ENCODE measurements at regions not wholly inside any gene's neighbourhood (a gene's known extent, or its start where the extent isn't known, plus 50 kb on each side); places are given as distances from the start of the nearest gene placed in this dataset.

DNA sequence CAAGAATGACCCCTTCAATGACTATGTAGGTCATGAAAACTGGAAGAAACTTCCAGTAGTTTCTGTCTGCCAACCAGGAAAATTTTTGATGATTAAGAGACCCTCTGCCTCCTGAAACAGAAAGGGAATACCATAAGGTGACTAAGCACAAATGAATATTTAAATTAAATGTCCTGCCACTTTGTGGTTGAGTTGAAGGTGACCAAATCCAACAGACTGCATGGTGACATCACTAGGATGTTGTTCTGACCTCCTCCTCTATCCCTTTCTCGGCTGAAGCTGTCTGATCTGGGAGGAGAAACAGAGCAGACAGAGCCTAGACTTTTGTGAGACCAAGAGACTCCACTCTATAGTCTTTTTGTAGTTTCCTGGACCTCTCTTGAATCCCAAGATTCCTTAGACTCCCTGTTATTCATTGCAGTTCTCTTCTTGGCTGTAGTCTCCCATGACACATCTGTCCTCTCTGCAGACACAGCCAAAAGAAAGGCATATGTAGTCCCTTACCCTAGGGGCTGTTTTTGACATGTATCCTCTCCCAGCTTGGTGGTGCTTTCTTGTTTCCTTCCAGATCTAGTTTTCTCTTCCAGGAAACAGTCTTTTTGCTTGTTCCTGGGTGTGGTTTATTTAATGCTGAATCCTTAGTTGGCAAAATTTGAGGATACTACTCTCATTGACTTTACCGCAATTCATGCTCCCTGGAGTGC lies 55.2 kb upstream of the UBE3A start:
- no peaks in the 10 kb centered on the region for H3K9me3 ChIP-seq (ENCODE audit: control insufficient read depth, low read depth, low read length)
- FAIRE-seq = no peak
- H3K4me3 ChIP-seq (ENCODE audit: control insufficient read depth in 2 of 3, extremely low read depth in 1 of 3, insufficient read depth in 2 of 3, low read depth in 1 of 3, low read length in 3 of 3) = no peak overlapping the region
- TF ChIP-seq EZH2 (IDR thresholded peaks at IDR 0.05; ENCODE audit: low read length) = no peak
- TF ChIP-seq, protein P1, sequence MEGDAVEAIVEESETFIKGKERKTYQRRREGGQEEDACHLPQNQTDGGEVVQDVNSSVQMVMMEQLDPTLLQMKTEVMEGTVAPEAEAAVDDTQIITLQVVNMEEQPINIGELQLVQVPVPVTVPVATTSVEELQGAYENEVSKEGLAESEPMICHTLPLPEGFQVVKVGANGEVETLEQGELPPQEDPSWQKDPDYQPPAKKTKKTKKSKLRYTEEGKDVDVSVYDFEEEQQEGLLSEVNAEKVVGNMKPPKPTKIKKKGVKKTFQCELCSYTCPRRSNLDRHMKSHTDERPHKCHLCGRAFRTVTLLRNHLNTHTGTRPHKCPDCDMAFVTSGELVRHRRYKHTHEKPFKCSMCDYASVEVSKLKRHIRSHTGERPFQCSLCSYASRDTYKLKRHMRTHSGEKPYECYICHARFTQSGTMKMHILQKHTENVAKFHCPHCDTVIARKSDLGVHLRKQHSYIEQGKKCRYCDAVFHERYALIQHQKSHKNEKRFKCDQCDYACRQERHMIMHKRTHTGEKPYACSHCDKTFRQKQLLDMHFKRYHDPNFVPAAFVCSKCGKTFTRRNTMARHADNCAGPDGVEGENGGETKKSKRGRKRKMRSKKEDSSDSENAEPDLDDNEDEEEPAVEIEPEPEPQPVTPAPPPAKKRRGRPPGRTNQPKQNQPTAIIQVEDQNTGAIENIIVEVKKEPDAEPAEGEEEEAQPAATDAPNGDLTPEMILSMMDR (optimal IDR thresholded peaks at IDR 0.05 in 1 of 3, IDR thresholded peaks at IDR 0.05 in 1 of 3, conservative IDR thresholded peaks at IDR 0.05 in 1 of 3; ENCODE audit: extremely low read depth in 1 of 3, insufficient read depth in 2 of 3, low read length in 3 of 3) = no peak
- no peaks in the 10 kb centered on the region for H3K4me1 ChIP-seq (ENCODE audit: control insufficient read depth, extremely low read depth, insufficient read depth, low read length)
- H3K9me1 ChIP-seq (ENCODE audit: control insufficient read depth, extremely low read depth, insufficient read depth, low read length) = no peaks in the 10 kb centered on the region
- dilution Hi-C loops (cut with MboI; ENCODE audit: extremely low pct_ligation_motif_present, low sequenced_read_pairs) = no loop called here
- H2AFZ ChIP-seq (ENCODE audit: control insufficient read depth, low read length) = no peak overlapping the region
- no peak overlapping the region for H3K9ac ChIP-seq (ENCODE audit: control insufficient read depth, extremely low read depth, insufficient read depth, low read length)
- H3K27me3 ChIP-seq (ENCODE audit: control insufficient read depth, extremely low read depth, insufficient read depth, low read length) = no peaks in the 10 kb centered on the region
- DNase-seq (ENCODE audit: low read depth, low spot score) = no peak
- H3K36me3 ChIP-seq (ENCODE audit: control insufficient read depth in 2 of 2, extremely low read depth in 1 of 2, insufficient read depth in 2 of 2, low read length in 2 of 2) = no peaks in the 10 kb centered on the region
- H4K20me1 ChIP-seq (ENCODE audit: control insufficient read depth, extremely low read depth, insufficient read depth, low read length) = no peaks in the 10 kb centered on the region
- no peaks in the 10 kb centered on the region for H3K79me2 ChIP-seq (ENCODE audit: control insufficient read depth, insufficient read depth, low read length)
- no peak overlapping the region for H3K4me2 ChIP-seq (ENCODE audit: control insufficient read depth, extremely low read depth, insufficient read depth, low read depth, low read length)
- no peak overlapping the region for H3K27ac ChIP-seq (ENCODE audit: control insufficient read depth, insufficient read depth, low read length)

DNA sequence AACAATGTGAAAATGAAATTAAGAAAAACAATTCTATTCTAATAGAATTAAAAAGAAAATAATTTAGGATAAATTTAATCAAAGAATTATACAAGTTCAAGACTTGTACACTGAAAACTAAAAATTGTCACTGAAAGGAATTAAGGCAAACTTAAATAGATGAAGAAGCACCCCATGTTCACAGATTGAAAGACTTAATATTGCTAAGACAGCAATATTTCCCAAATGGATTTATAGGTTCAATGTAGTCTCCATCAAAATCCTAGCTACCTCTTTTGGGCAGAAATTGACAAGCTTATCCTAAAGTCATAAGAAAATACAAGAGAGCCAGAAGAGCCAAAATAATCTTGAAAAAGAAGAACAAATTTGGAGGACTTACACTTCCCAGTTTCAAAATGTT lies 53.5 kb upstream of the UBE3A start:
- H3K36me3 ChIP-seq (ENCODE audit: control insufficient read depth in 2 of 2, extremely low read depth in 1 of 2, insufficient read depth in 2 of 2, low read length in 2 of 2) = no peaks in the 10 kb centered on the region
- dilution Hi-C loops (cut with MboI; ENCODE audit: extremely low pct_ligation_motif_present, low sequenced_read_pairs) = no loop called here
- no peaks in the 10 kb centered on the region for H3K27me3 ChIP-seq (ENCODE audit: control insufficient read depth, extremely low read depth, insufficient read depth, low read length)
- H2AFZ ChIP-seq (ENCODE audit: control insufficient read depth, low read length) = no peak overlapping the region
- no peaks in the 10 kb centered on the region for H3K4me1 ChIP-seq (ENCODE audit: control insufficient read depth, extremely low read depth, insufficient read depth, low read length)
- no peak overlapping the region for H3K4me3 ChIP-seq (ENCODE audit: control insufficient read depth in 2 of 3, extremely low read depth in 1 of 3, insufficient read depth in 2 of 3, low read depth in 1 of 3, low read length in 3 of 3)
- DNase-seq (ENCODE audit: low read depth, low spot score) (no peak), FAIRE-seq (no peak)
- no peaks in the 10 kb centered on the region for H3K9me3 ChIP-seq (ENCODE audit: control insufficient read depth, low read depth, low read length)
- no peak overlapping the region for H3K4me2 ChIP-seq (ENCODE audit: control insufficient read depth, extremely low read depth, insufficient read depth, low read depth, low read length)
- H3K27ac ChIP-seq (ENCODE audit: control insufficient read depth, insufficient read depth, low read length) = no peak overlapping the region
- no peaks in the 10 kb centered on the region for H3K79me2 ChIP-seq (ENCODE audit: control insufficient read depth, insufficient read depth, low read length)
- H4K20me1 ChIP-seq (ENCODE audit: control insufficient read depth, extremely low read depth, insufficient read depth, low read length) = no peaks in the 10 kb centered on the region
- H3K9me1 ChIP-seq (ENCODE audit: control insufficient read depth, extremely low read depth, insufficient read depth, low read length) = no peaks in the 10 kb centered on the region
- no peak overlapping the region for H3K9ac ChIP-seq (ENCODE audit: control insufficient read depth, extremely low read depth, insufficient read depth, low read length)
- TF ChIP-seq, protein P1 (optimal IDR thresholded peaks at IDR 0.05 in 1 of 3, IDR thresholded peaks at IDR 0.05 in 1 of 3, conservative IDR thresholded peaks at IDR 0.05 in 1 of 3; ENCODE audit: extremely low read depth in 1 of 3, insufficient read depth in 2 of 3, low read length in 3 of 3) = no peak
- TF ChIP-seq EZH2 (IDR thresholded peaks at IDR 0.05; ENCODE audit: low read length) = no peak

Small RNA genes in the stretch of these regions (small RNA-seq; reads per million reads assigned to genes)
- 0 reads per million in 3 experiments for gene AC023449.1 (ENCODE audit: insufficient read length in 3 of 3, low read depth in 3 of 3, low replicate concordance in 1 of 3)

Data from keratinocyte (primary cell).